DMS53 (cell line): ENCODE measurements at regions not wholly inside any gene's neighbourhood (a gene's known extent, or its start where the extent isn't known, plus 50 kb on each side); places are given as distances from the start of the nearest gene placed in this dataset.

Experiments
- DNase-seq: peaks from one replicate; lab custom pipeline; 2025; lab: John Stamatoyannopoulos, UW

- DNase-seq, result no peak
These were observed 191.8 kb downstream of the TOMM20 start for GRCh38 chr1:234936612-234937389.

- no peak for DNase-seq
These were observed 194.0 kb downstream of the TOMM20 start for GRCh38 chr1:234934611-234935033.

GRCh38 chr1:234933475-234933874 is 195.2 kb downstream of the TOMM20 start:
- peak; percentile 21 for DNase-seq

- no peak for DNase-seq
These were observed 195.9 kb downstream of the TOMM20 start for GRCh38 chr1:234932511-234933430.

- no peak for DNase-seq
These were observed 196.5 kb downstream of the TOMM20 start for GRCh38 chr1:234932106-234932505.

- no peak for DNase-seq
These were observed 197.1 kb downstream of the TOMM20 start for GRCh38 chr1:234931404-234931973.

- DNase-seq, result no peak
These were observed 199.3 kb downstream of the TOMM20 start for GRCh38 chr1:234929369-234929768.

- DNase-seq, result peak; percentile 45
These were observed 200.0 kb downstream of the TOMM20 start for GRCh38 chr1:234928642-234929041.

- no peak for DNase-seq
These were observed 200.5 kb downstream of the TOMM20 start for GRCh38 chr1:234927971-234928640.

GRCh38 chr1:234927312-234927970 is 201.2 kb downstream of the TOMM20 start:
- DNase-seq, result no peak

GRCh38 chr1:234926559-234927311 is 201.9 kb downstream of the TOMM20 start:
- no peak for DNase-seq

- no peak for DNase-seq
These were observed 202.4 kb downstream of the TOMM20 start for GRCh38 chr1:234926264-234926558.

GRCh38 chr1:234925440-234926263 is 203.0 kb downstream of the TOMM20 start:
- DNase-seq, result peak; percentile 75

- DNase-seq, result no peak
These were observed 203.9 kb downstream of the TOMM20 start for GRCh38 chr1:234924450-234925355.

- DNase-seq, result no peak
These were observed 205.0 kb downstream of the TOMM20 start for GRCh38 chr1:234923626-234924025.

GRCh38 chr1:234922987-234923386 is 205.7 kb downstream of the TOMM20 start:
- no peak for DNase-seq

GRCh38 chr1:234921266-234922062 is 207.2 kb downstream of the TOMM20 start:
- DNase-seq, result no peak

- DNase-seq, result no peak
These were observed 207.8 kb downstream of the TOMM20 start for GRCh38 chr1:234920843-234921140.
